Endothelial cell of umbilical vein (primary cell): ENCODE measurements at regions not wholly inside any gene's neighbourhood (a gene's known extent, or its start where the extent isn't known, plus 50 kb on each side); places are given as distances from the start of the nearest gene placed in this dataset.
"Not testable (repeated sequence)": the region's sequence is repeated elsewhere in the genome, so short reads cannot be mapped to it uniquely, and the experiment has no call there.

Experiments used
- CTCF ChIP-seq, 2 donors: IDR thresholded peaks; 1 replicate in 1 of 2; 2 replicates in 1 of 2; pipeline ENCODE4 v1.5.1; 2011; ENCODE audit warnings: low read length in 2 of 2, mild to moderate bottlenecking in 2 of 2, moderate library complexity in 2 of 2, control low read depth in 1 of 2, inconsistent platforms in 1 of 2, low read depth in 1 of 2; ENCODE audit not compliant: insufficient read depth in 1 of 2; ENCODE audit errors: extremely low read depth in 1 of 2
- EZH2 ChIP-seq: IDR thresholded peaks from 2 replicates; pipeline ENCODE4 v1.6.1; 2012; ENCODE audit warnings: borderline replicate concordance, low read depth, mild to moderate bottlenecking, moderate library complexity, low read length, inconsistent platforms; ENCODE audit not compliant: severe bottlenecking
- GATA2 ChIP-seq: IDR thresholded peaks from 2 replicates; pipeline ENCODE4 v1.7.0; 2011; ENCODE audit warnings: low read depth, mild to moderate bottlenecking, moderate library complexity, mixed read lengths, low read length; ENCODE audit not compliant: insufficient read length, insufficient read depth
- JUN ChIP-seq: IDR thresholded peaks from 2 replicates; pipeline ENCODE4 v1.6.1; 2011; ENCODE audit warnings: borderline replicate concordance, low read depth; ENCODE audit not compliant: insufficient read length, insufficient read depth
- MYC ChIP-seq: IDR thresholded peaks from one replicate; pipeline ENCODE4 v1.6.1; 2011; ENCODE audit warnings: mild to moderate bottlenecking, low read depth, low read length
- POLR2A ChIP-seq: IDR thresholded peaks from 2 replicates; pipeline ENCODE4 v1.6.1; 2012; ENCODE audit warnings: low read depth, mild to moderate bottlenecking, control low read depth, low read length
- POLR2AphosphoS5 ChIP-seq: IDR thresholded peaks from 2 replicates; pipeline ENCODE4 v1.6.1; 2012; ENCODE audit warnings: low read depth, mild to moderate bottlenecking, control low read depth, low read length, moderate library complexity; ENCODE audit not compliant: insufficient read depth
- TF ChIP-seq, protein P1 (sequence below): IDR thresholded peaks from 2 replicates; pipeline ENCODE4 v1.6.1; 2011; ENCODE audit not compliant: insufficient read depth, insufficient read length

DNA sequence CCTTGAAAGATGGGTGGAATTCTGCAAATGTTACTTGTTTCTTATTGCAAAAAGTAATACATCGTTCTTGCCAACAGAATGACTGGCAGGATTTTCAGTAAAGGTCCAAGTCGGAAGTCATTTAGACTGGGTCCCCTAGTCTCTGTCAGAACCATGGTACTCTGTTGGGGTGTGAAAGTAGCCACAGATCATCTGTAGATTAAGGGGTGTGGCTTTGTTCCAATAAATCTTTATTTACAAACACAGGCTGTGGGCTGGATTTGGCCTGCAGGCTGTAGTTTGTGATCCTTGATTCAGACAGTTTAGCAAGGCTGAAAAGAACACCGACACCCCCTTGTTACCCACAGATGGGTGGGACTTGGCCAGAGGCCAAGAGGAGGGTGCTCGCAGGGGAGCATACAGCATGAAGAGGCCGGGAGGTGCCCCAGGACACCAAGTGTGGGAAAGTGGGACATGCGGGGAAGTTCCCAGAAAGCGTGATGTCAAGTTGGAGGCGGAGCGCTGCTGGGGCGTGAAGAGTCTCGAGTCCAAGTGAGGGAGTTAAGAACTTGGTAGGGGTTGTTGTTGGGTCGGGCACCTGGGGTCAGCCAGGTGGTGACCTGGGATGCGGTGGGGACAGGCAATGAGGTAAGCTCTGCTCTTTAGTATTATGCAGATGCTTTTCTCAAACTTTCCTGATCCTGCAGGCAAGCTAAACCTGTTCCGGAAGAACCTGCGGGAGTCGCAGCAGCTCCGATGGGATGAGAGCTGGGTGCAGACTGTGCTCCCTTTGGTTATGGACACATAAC is 175.7 kb downstream of the ADRA2C start:
- TF ChIP-seq CTCF (IDR thresholded peaks at IDR 0.05; ENCODE audit: extremely low read depth in 1 of 2, insufficient read depth in 1 of 2, low read depth in 1 of 2, low read length in 2 of 2) = peak in 1 of 2 donors; percentile 32
- TF ChIP-seq POLR2A, GATA2, POLR2AphosphoS5, EZH2, MYC, JUN: not testable (repeated sequence)
- TF ChIP-seq, protein P1, sequence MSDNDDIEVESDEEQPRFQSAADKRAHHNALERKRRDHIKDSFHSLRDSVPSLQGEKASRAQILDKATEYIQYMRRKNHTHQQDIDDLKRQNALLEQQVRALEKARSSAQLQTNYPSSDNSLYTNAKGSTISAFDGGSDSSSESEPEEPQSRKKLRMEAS = not testable (repeated sequence)
